ENCODE measurements at regions not wholly inside any gene's neighbourhood (a gene's known extent, or its start where the extent isn't known, plus 50 kb on each side); places are given as distances from the start of the nearest gene placed in this dataset.

GRCh38 chr14:65184032-65184764 is 81.9 kb upstream of the MAX start:
- no peak for TF ChIP-seq TAF1 (IDR thresholded peaks at IDR 0.05; ENCODE audit: borderline replicate concordance, insufficient read depth, low read length)
- TF ChIP-seq FOXP2 (optimal IDR thresholded peaks at IDR 0.05; ENCODE audit: borderline replicate concordance, extremely low read depth, extremely low read length, insufficient read depth), result no peak
- TF ChIP-seq REST (IDR thresholded peaks at IDR 0.05; ENCODE audit: insufficient read depth in 1 of 2, low read depth in 2 of 2, low read length in 2 of 2), result no peak
- TF ChIP-seq SIN3A (IDR thresholded peaks at IDR 0.05; ENCODE audit: borderline replicate concordance, insufficient read depth, low read length), result no peak
- no peak for TF ChIP-seq POLR2AphosphoS5 (IDR thresholded peaks at IDR 0.05; ENCODE audit: low read depth, low read length)

- TF ChIP-seq POLR2AphosphoS5 (IDR thresholded peaks at IDR 0.05; ENCODE audit: low read depth, low read length) (no peak), SIN3A (IDR thresholded peaks at IDR 0.05; ENCODE audit: borderline replicate concordance, insufficient read depth, low read length) (no peak), REST (IDR thresholded peaks at IDR 0.05; ENCODE audit: insufficient read depth in 1 of 2, low read depth in 2 of 2, low read length in 2 of 2) (no peak), FOXP2 (optimal IDR thresholded peaks at IDR 0.05; ENCODE audit: borderline replicate concordance, extremely low read depth, extremely low read length, insufficient read depth) (no peak), TAF1 (IDR thresholded peaks at IDR 0.05; ENCODE audit: borderline replicate concordance, insufficient read depth, low read length) (no peak)
Observed at GRCh38 chr14:65185829-65186228, 83.5 kb upstream of the MAX start.

- TF ChIP-seq FOXP2 (optimal IDR thresholded peaks at IDR 0.05; ENCODE audit: borderline replicate concordance, extremely low read depth, extremely low read length, insufficient read depth) (no peak), REST (IDR thresholded peaks at IDR 0.05; ENCODE audit: insufficient read depth in 1 of 2, low read depth in 2 of 2, low read length in 2 of 2) (no peak), SIN3A (IDR thresholded peaks at IDR 0.05; ENCODE audit: borderline replicate concordance, insufficient read depth, low read length) (no peak), TAF1 (IDR thresholded peaks at IDR 0.05; ENCODE audit: borderline replicate concordance, insufficient read depth, low read length) (no peak), POLR2AphosphoS5 (IDR thresholded peaks at IDR 0.05; ENCODE audit: low read depth, low read length) (no peak)
Observed at GRCh38 chr14:65186951-65187350, 84.6 kb upstream of the MAX start.

GRCh38 chr14:65187421-65188049 is 85.2 kb upstream of the MAX start:
- TF ChIP-seq POLR2AphosphoS5 (IDR thresholded peaks at IDR 0.05; ENCODE audit: low read depth, low read length) (no peak), REST (IDR thresholded peaks at IDR 0.05; ENCODE audit: insufficient read depth in 1 of 2, low read depth in 2 of 2, low read length in 2 of 2) (no peak)
